ENCODE measurements at regions not wholly inside any gene's neighbourhood (a gene's known extent, or its start where the extent isn't known, plus 50 kb on each side); places are given as distances from the start of the nearest gene placed in this dataset.

DNA sequence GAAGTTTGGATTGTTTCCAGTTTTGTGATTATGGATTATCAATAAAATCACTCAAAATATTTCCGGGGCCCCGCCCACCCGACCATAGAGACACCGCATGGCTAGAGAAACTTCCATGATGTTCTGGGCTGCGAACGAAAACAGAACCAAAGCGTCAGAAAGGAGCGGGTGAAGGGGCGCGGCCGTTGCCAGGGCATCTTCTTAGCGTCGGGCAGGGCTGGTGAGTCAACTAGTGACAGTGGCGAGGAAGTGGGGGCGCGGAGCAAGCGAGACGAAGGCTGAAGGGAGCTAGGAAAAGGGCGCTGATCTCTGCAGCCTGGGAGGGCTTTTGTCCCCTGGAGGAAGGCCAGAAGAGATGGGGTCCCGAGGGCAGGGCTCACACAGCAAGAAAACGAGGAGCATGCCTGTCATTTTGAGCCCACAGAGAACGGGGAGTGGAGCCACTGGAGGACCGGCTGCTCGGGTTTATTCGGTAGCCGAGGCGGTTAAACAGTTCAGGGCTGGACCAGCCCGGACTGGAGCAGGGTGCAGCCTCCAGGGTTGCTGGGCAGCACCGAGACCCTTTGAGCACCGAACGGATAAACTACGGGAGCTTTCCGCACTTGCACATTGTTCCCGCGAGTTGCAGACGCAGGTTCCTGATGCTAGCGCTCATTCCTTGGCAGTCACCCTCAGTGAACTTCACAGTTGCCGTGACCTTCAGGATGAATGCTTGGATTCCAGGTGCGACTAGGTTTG is 298.1 kb upstream of the TRPC5 start:
- Histone ChIP-seq H3K4me1 (ENCODE audit: control insufficient read depth in 5 of 5, insufficient read depth in 5 of 5, low read length in 5 of 5) (no peaks in the 10 kb centered on the region), H3K36me3 (ENCODE audit: control insufficient read depth in 4 of 4, insufficient read depth in 4 of 4, low read length in 4 of 4) (no peaks in the 10 kb centered on the region), H3K27ac (ENCODE audit: low read depth in 1 of 2, low read length in 1 of 2) (no peak overlapping the region), H3K4me3 (no peak overlapping the region), H3K27me3 (ENCODE audit: control insufficient read depth in 3 of 3, insufficient read depth in 3 of 3, low read length in 2 of 3) (peaks cover 0 to 29% (median 3%) of the 10 kb centered on the region in 3 donors), H3K9ac (ENCODE audit: insufficient read depth in 1 of 2, low read length in 2 of 2) (no peak overlapping the region), H3K9me3 (ENCODE audit: control insufficient read depth in 4 of 4, insufficient read depth in 3 of 4, low read length in 3 of 4) (no peaks in the 10 kb centered on the region)
- 74 to 97% methylated on average over 26 to 39 of the region's 39 CpGs for WGBS, 2 donors
- TF ChIP-seq, protein P1, sequence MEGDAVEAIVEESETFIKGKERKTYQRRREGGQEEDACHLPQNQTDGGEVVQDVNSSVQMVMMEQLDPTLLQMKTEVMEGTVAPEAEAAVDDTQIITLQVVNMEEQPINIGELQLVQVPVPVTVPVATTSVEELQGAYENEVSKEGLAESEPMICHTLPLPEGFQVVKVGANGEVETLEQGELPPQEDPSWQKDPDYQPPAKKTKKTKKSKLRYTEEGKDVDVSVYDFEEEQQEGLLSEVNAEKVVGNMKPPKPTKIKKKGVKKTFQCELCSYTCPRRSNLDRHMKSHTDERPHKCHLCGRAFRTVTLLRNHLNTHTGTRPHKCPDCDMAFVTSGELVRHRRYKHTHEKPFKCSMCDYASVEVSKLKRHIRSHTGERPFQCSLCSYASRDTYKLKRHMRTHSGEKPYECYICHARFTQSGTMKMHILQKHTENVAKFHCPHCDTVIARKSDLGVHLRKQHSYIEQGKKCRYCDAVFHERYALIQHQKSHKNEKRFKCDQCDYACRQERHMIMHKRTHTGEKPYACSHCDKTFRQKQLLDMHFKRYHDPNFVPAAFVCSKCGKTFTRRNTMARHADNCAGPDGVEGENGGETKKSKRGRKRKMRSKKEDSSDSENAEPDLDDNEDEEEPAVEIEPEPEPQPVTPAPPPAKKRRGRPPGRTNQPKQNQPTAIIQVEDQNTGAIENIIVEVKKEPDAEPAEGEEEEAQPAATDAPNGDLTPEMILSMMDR (IDR thresholded peaks at IDR 0.05; ENCODE audit: control extremely low read depth, extremely low read depth), result no peak
- DNase-seq (no peak), ATAC-seq (ENCODE audit: insufficient read depth, low FRiP score) (no peak)

DNA sequence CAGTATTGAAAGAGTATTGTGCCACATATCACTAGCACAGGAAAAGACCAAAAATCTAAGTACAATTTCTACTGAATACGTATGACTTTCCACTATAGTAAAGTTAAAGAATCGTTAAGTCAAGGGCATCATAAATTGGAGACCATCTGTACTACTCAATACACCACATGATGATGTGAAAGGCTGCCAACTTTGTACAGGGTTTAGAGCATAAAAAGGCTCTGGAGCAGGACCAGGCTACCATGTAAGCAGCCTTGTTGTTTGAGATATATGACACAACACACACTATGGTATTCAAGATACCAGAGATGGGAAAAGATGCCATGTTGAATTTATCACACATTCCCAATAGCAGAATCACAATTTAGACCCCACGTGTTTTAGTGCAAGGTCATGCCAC is 294.9 kb upstream of the TRPC5 start:
- Histone ChIP-seq H3K4me1 (ENCODE audit: control insufficient read depth in 5 of 5, insufficient read depth in 5 of 5, low read length in 5 of 5) (no peaks in the 10 kb centered on the region), H3K27me3 (ENCODE audit: control insufficient read depth in 3 of 3, insufficient read depth in 3 of 3, low read length in 2 of 3) (peaks cover 0 to 39% (median 3%) of the 10 kb centered on the region in 3 donors), H3K4me3 (no peak overlapping the region), H3K9ac (ENCODE audit: insufficient read depth in 1 of 2, low read length in 2 of 2) (no peak overlapping the region), H3K36me3 (ENCODE audit: control insufficient read depth in 4 of 4, insufficient read depth in 4 of 4, low read length in 4 of 4) (no peaks in the 10 kb centered on the region), H3K27ac (ENCODE audit: low read depth in 1 of 2, low read length in 1 of 2) (no peak overlapping the region), H3K9me3 (ENCODE audit: control insufficient read depth in 4 of 4, insufficient read depth in 3 of 4, low read length in 3 of 4) (no peaks in the 10 kb centered on the region)
- ATAC-seq (ENCODE audit: insufficient read depth, low FRiP score), result no peak
- TF ChIP-seq, protein P1 (IDR thresholded peaks at IDR 0.05; ENCODE audit: control extremely low read depth, extremely low read depth), result no peak
- 64 to 84% methylated on average over 3 of the region's 3 CpGs for WGBS, 2 donors
- no peak for DNase-seq

DNA sequence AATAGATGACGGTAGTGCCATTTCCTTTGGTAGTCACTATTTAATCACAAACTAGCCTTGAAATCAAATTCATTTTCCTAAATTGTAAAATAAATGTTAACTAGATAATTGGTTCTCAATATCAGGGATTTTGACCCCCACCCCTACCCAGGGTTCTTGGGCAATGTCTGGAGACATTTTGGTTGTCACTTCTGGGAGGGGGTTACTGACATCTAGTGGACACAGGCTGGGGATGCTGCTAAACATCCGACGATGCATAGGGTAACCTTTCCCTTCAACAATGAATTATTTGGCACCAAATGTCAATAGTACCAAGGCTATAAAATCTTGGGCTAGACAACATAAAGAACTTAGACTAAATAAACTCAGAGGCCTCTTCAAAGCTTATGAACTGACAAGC is 285.8 kb upstream of the TRPC5 start:
- DNase-seq, result no peak
- no peaks in the 10 kb centered on the region for H3K4me1 ChIP-seq (ENCODE audit: control insufficient read depth in 5 of 5, insufficient read depth in 5 of 5, low read length in 5 of 5)
- H3K4me3 ChIP-seq, result no peak overlapping the region
- ATAC-seq (ENCODE audit: insufficient read depth, low FRiP score), result no peak
- H3K27me3 ChIP-seq (ENCODE audit: control insufficient read depth in 3 of 3, insufficient read depth in 3 of 3, low read length in 2 of 3), result peaks cover 2 to 51% (median 6%) of the 10 kb centered on the region in 3 donors
- WGBS, 2 donors, result 45 to 58% methylated on average over 3 of the region's 3 CpGs
- no peaks in the 10 kb centered on the region for H3K36me3 ChIP-seq (ENCODE audit: control insufficient read depth in 4 of 4, insufficient read depth in 4 of 4, low read length in 4 of 4)
- H3K27ac ChIP-seq (ENCODE audit: low read depth in 1 of 2, low read length in 1 of 2), result no peak overlapping the region
- TF ChIP-seq, protein P1 (IDR thresholded peaks at IDR 0.05; ENCODE audit: control extremely low read depth, extremely low read depth), result no peak
- no peak overlapping the region for H3K9ac ChIP-seq (ENCODE audit: insufficient read depth in 1 of 2, low read length in 2 of 2)
- H3K9me3 ChIP-seq (ENCODE audit: control insufficient read depth in 4 of 4, insufficient read depth in 3 of 4, low read length in 3 of 4), result no peaks in the 10 kb centered on the region

DNA sequence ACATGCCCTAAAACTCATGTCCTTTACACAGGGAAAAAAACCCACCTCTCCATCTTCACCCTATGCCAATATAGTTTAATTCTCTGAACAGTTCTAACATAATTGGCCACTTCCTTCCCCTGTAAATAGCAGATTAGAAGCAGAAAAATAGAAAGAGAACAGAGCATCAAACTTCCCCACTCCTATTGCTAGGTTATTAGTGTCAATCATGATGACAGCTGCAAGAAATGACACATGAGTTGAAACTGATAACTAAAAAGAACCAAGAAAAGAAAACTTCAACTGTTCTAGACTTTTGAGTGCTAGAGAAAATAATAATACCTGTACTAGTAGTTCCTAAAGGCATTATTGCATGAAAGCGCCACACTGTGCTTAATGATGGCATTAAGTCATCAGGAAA is 284.5 kb upstream of the TRPC5 start:
- ATAC-seq (ENCODE audit: insufficient read depth, low FRiP score) (no peak), DNase-seq (no peak)
- H3K4me3 ChIP-seq, result no peak overlapping the region
- H3K36me3 ChIP-seq (ENCODE audit: control insufficient read depth in 4 of 4, insufficient read depth in 4 of 4, low read length in 4 of 4), result no peaks in the 10 kb centered on the region
- TF ChIP-seq, protein P1 (IDR thresholded peaks at IDR 0.05; ENCODE audit: control extremely low read depth, extremely low read depth), result no peak
- H3K27ac ChIP-seq (ENCODE audit: low read depth in 1 of 2, low read length in 1 of 2), result no peak overlapping the region
- H3K9ac ChIP-seq (ENCODE audit: insufficient read depth in 1 of 2, low read length in 2 of 2), result no peak overlapping the region
- H3K4me1 ChIP-seq (ENCODE audit: control insufficient read depth in 5 of 5, insufficient read depth in 5 of 5, low read length in 5 of 5), result no peaks in the 10 kb centered on the region
- H3K9me3 ChIP-seq (ENCODE audit: control insufficient read depth in 4 of 4, insufficient read depth in 3 of 4, low read length in 3 of 4), result no peaks in the 10 kb centered on the region
- 82 to 87% methylated on average over 1 of the region's 1 CpG for whole genome bisulfite sequencing, 2 donors
- peaks cover 2 to 49% (median 9%) of the 10 kb centered on the region in 3 donors for H3K27me3 ChIP-seq (ENCODE audit: control insufficient read depth in 3 of 3, insufficient read depth in 3 of 3, low read length in 2 of 3)
